ENCODE measurements at regions not wholly inside any gene's neighbourhood (a gene's known extent, or its start where the extent isn't known, plus 50 kb on each side); places are given as distances from the start of the nearest gene placed in this dataset.

- Histone ChIP-seq H3K36me3 (replicated peaks) (no peaks in the 10 kb centered on the region), H3K9me3 (no peaks in the 10 kb centered on the region), H3K27me3 (ENCODE audit: low read depth) (no peaks in the 10 kb centered on the region), H3K4me3 (no peak overlapping the region), H3K4me1 (no peaks in the 10 kb centered on the region)
- DNase-seq (ENCODE audit: low spot score in 2 of 2): no peak
- in situ Hi-C loops (cut with MboI; ENCODE audit: low sequenced_read_pairs): no loop called here
These were observed 64.3 kb downstream of the PABIR2 start for GRCh38 chrX:134732676-134733075.

GRCh38 chrX:134732152-134732551 is 64.9 kb downstream of the PABIR2 start:
- no peaks in the 10 kb centered on the region for H3K27me3 ChIP-seq (ENCODE audit: low read depth)
- in situ Hi-C loops (cut with MboI; ENCODE audit: low sequenced_read_pairs): no loop called here
- no peak for DNase-seq (ENCODE audit: low spot score in 2 of 2)
- H3K36me3 ChIP-seq (replicated peaks): no peaks in the 10 kb centered on the region
- H3K4me1 ChIP-seq: no peaks in the 10 kb centered on the region
- H3K4me3 ChIP-seq: no peak overlapping the region
- no peaks in the 10 kb centered on the region for H3K9me3 ChIP-seq

DNA sequence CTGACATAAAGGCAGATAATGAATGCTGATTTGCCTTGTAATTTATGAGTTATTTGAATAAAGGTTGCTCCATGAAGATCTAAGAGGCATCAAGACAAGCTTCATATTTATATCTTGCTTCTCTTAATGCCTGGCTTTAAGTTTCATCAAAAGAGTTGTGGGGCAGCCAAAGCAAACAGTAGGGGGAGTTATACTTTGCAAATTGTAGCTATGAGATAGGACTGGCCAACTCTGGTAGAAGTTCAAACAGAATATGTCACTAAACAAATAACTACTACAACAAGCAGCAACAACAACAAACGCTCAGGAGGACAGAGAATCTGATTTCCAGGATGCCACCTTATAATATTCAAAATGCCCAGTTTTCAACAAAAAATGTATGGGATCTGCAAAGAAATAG is 69.1 kb upstream of the PLAC1 start:
- Histone ChIP-seq H3K36me3 (replicated peaks) (no peaks in the 10 kb centered on the region), H3K27me3 (ENCODE audit: low read depth) (no peaks in the 10 kb centered on the region), H3K4me3 (no peak overlapping the region), H3K9me3 (no peaks in the 10 kb centered on the region), H3K4me1 (no peaks in the 10 kb centered on the region)
- no peak for DNase-seq (ENCODE audit: low spot score in 2 of 2)
- in situ Hi-C loops (cut with MboI; ENCODE audit: low sequenced_read_pairs): no loop called here

DNA sequence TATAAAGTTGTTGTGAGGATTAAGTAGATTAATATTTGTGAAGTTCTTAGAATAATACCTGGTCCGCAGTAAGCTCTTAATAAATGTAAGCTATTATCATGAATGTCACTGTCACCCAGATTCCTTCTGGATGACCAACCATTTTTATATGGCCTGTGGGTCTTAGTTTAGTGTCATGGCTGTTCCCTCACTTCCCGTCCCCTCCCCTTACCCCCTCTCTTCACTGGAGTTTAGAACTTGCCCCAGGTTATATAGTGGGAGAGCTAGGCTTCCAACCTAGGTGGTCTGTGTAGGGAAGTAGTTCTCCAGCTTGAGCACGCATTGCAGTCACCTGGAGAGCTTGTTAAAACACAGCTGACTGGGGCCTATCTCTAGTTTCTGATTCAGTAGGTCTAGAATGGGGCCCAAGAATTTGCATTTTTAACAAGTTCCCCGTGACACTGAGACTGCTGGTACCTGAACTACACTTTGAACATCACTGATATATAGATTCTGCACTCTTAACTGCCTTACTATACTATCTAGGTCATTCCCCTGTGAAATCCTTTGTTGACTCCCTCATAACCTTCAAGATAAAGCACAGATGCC is 66.9 kb upstream of the PLAC1 start:
- no peaks in the 10 kb centered on the region for H3K4me1 ChIP-seq
- DNase-seq (ENCODE audit: low spot score in 2 of 2): no peak
- H3K27me3 ChIP-seq (ENCODE audit: low read depth): no peaks in the 10 kb centered on the region
- H3K4me3 ChIP-seq: no peak overlapping the region
- no peaks in the 10 kb centered on the region for H3K36me3 ChIP-seq (replicated peaks)
- H3K9me3 ChIP-seq: no peaks in the 10 kb centered on the region
- in situ Hi-C loops (cut with MboI; ENCODE audit: low sequenced_read_pairs): no loop called here

GRCh38 chrX:134721766-134722532 is 63.7 kb upstream of the PLAC1 start:
- in situ Hi-C loops (cut with MboI; ENCODE audit: low sequenced_read_pairs): no loop called here
- DNase-seq (ENCODE audit: low spot score in 2 of 2): no peak
- no peaks in the 10 kb centered on the region for H3K27me3 ChIP-seq (ENCODE audit: low read depth)
- H3K9me3 ChIP-seq: no peaks in the 10 kb centered on the region
- no peak overlapping the region for H3K4me3 ChIP-seq
- H3K4me1 ChIP-seq: peaks cover 10% of the 10 kb centered on the region
- H3K36me3 ChIP-seq (replicated peaks): no peaks in the 10 kb centered on the region

DNA sequence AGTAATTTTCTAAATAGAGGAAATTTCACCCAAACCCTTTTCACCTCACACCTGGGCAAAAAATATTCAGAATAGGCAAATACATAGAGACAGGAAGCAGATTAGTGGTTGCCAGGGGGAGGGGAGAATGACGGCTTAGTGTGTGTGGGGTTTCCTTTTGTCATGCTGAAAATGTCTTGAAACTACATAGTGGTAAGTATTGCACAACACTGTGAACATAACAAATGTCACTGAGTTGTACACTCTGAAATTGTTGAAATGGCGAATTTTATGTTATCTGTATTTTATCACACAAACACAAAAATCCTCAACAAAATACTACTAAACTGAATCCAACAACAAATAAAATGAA is 60.7 kb upstream of the PLAC1 start:
- Histone ChIP-seq H3K27me3 (ENCODE audit: low read depth) (no peaks in the 10 kb centered on the region), H3K36me3 (replicated peaks) (no peaks in the 10 kb centered on the region), H3K9me3 (no peaks in the 10 kb centered on the region), H3K4me3 (no peak overlapping the region), H3K4me1 (peaks cover 10% of the 10 kb centered on the region)
- DNase-seq (ENCODE audit: low spot score in 2 of 2): peak; percentile 56 to 66
- in situ Hi-C loops (cut with MboI; ENCODE audit: low sequenced_read_pairs): no loop called here

GRCh38 chrX:134718105-134718965 is 60.1 kb upstream of the PLAC1 start:
- Histone ChIP-seq H3K9me3 (no peaks in the 10 kb centered on the region), H3K4me3 (no peak overlapping the region), H3K4me1 (peaks cover 10% of the 10 kb centered on the region), H3K27me3 (ENCODE audit: low read depth) (no peaks in the 10 kb centered on the region; the same call in 1 of the 2 replicates), H3K36me3 (replicated peaks) (no peaks in the 10 kb centered on the region)
- in situ Hi-C loops (cut with MboI; ENCODE audit: low sequenced_read_pairs): no loop called here
- DNase-seq (ENCODE audit: low spot score in 2 of 2): no peak

- H3K36me3 ChIP-seq (replicated peaks): no peaks in the 10 kb centered on the region
- no peak for DNase-seq (ENCODE audit: low spot score in 2 of 2)
- in situ Hi-C loops (cut with MboI; ENCODE audit: low sequenced_read_pairs): no loop called here
- peaks cover 10% of the 10 kb centered on the region for H3K4me1 ChIP-seq
- H3K9me3 ChIP-seq: no peaks in the 10 kb centered on the region
- H3K27me3 ChIP-seq (ENCODE audit: low read depth): peaks cover 3% of the 10 kb centered on the region; the same call in 1 of the 2 replicates
- H3K4me3 ChIP-seq: no peak overlapping the region
These were observed 59.4 kb upstream of the PLAC1 start for GRCh38 chrX:134717698-134718097.

DNA sequence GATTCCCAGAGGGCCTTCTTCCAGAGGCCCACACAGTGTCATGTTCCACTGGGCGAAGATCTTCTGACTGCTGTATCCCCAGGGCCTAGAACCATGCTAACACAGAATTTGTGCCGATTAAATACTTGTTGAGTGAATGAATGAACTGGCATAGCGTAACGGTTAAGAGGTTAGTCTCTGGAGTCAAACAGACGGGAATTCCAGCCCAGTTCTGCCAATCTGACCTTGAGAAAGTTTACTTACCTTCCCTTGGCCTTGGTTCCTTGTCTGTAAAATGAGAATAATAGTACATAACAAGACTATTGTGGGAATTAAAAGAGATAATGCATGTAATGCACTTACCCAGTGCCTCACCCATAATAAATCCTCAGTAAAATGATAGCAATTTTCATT is 58.3 kb upstream of the PLAC1 start:
- in situ Hi-C loops (cut with MboI; ENCODE audit: low sequenced_read_pairs): no loop called here
- H3K27me3 ChIP-seq (ENCODE audit: low read depth): peaks cover 5% of the 10 kb centered on the region; the same call in 1 of the 2 replicates
- H3K4me1 ChIP-seq: peaks cover 10% of the 10 kb centered on the region
- no peak overlapping the region for H3K4me3 ChIP-seq
- H3K36me3 ChIP-seq (replicated peaks): no peaks in the 10 kb centered on the region
- no peak for DNase-seq (ENCODE audit: low spot score in 2 of 2)
- H3K9me3 ChIP-seq: no peaks in the 10 kb centered on the region

GRCh38 chrX:134715930-134716619 is 57.8 kb upstream of the PLAC1 start:
- no peaks in the 10 kb centered on the region for H3K9me3 ChIP-seq
- DNase-seq (ENCODE audit: low spot score in 2 of 2): no peak
- peaks cover 5% of the 10 kb centered on the region; the same call in 1 of the 2 replicates for H3K27me3 ChIP-seq (ENCODE audit: low read depth)
- peaks cover 10% of the 10 kb centered on the region for H3K4me1 ChIP-seq
- in situ Hi-C loops (cut with MboI; ENCODE audit: low sequenced_read_pairs): no loop called here
- no peak overlapping the region for H3K4me3 ChIP-seq
- H3K36me3 ChIP-seq (replicated peaks): no peaks in the 10 kb centered on the region

DNA sequence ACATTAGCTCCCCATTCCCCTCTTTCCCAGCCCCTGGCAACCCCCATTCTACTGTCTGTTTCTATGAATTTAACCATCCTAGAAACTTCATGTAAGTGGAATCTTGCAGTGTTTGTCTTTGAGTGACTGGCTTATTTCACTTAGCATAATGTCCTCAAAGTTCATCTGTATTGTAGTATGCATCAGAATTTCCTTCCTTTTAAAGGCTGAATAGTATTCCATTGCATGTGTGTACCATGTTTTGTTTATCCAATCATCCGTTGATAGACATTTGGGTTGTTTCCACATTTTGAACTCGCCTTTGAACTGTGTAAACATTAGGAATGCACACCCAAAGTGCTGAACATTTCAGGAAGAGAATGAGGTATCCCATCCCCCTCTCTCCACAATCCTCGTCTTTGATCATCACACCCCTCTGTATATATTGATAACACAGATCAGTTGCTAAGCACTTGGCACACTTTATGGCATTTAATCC is 56.4 kb upstream of the PLAC1 start:
- Histone ChIP-seq H3K36me3 (replicated peaks) (no peaks in the 10 kb centered on the region), H3K27me3 (ENCODE audit: low read depth) (peaks cover 12% of the 10 kb centered on the region; the same call in 1 of the 2 replicates), H3K9me3 (no peaks in the 10 kb centered on the region), H3K4me1 (peaks cover 10% of the 10 kb centered on the region), H3K4me3 (no peak overlapping the region)
- in situ Hi-C loops (cut with MboI; ENCODE audit: low sequenced_read_pairs): no loop called here
- DNase-seq (ENCODE audit: low spot score in 2 of 2): no peak

DNA sequence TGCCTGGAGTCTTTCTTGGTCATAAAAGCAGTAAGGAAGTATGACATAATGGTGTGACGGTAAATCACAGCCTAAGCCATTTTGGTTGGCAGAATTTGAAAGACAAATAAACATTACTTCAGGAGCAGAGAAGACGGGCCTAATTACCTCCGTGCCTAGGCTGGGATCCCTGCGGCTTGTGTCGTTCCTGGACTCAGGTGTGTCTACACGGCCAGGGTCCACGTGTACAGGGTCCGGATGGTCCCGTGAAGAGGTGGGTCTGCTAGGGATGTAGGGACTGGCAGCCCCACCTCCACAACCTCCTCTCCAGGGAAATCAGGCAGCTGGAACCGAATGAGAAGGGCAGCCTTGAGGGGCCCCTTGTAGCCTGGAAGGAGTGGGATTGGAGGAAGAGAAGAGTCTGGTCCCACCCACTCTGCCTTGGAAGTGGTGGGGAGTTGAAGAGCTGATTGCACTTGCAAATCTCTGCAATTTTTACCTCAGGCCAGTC is 55.4 kb upstream of the PLAC1 start:
- no peaks in the 10 kb centered on the region for H3K36me3 ChIP-seq (replicated peaks)
- in situ Hi-C loops (cut with MboI; ENCODE audit: low sequenced_read_pairs): no loop called here
- no peak for DNase-seq (ENCODE audit: low spot score in 2 of 2)

DNA sequence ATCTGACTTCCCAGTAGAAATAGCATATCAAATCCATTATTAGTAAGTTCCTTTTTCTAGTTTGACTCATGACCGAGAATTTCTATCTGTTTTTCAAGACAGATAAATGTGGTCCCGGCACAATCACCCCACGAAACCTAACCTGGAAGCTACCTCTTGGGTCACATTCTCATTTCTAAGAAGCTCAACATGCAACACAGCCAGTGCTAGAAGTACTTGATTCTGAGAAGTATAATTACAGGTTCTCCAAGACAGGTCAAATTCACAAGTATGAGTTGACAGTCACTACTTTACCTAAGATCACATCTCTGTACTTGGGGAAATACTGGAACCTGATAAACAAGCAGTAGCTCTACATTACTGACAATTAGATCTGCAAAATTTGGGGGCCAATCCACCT is 54.0 kb upstream of the PLAC1 start:
- Histone ChIP-seq H3K36me3 (replicated peaks) (no peaks in the 10 kb centered on the region), H3K4me3 (no peak overlapping the region), H3K9me3 (no peaks in the 10 kb centered on the region), H3K4me1 (no peaks in the 10 kb centered on the region), H3K27me3 (ENCODE audit: low read depth) (peaks cover 12% of the 10 kb centered on the region; the same call in 1 of the 2 replicates)
- DNase-seq (ENCODE audit: low spot score in 2 of 2): no peak
- in situ Hi-C loops (cut with MboI; ENCODE audit: low sequenced_read_pairs): no loop called here

More for the DNA sequence above, 55.4 kb upstream of the PLAC1 start:
- H3K4me1 ChIP-seq: peaks cover 4% of the 10 kb centered on the region
- H3K27me3 ChIP-seq (ENCODE audit: low read depth): peaks cover 12% of the 10 kb centered on the region; the same call in 1 of the 2 replicates
- H3K4me3 ChIP-seq: no peak overlapping the region
- H3K9me3 ChIP-seq: no peaks in the 10 kb centered on the region

All from HAP-1 (cell line).